HG02885 (cell line): ENCODE measurements at regions not wholly inside any gene's neighbourhood (a gene's known extent, or its start where the extent isn't known, plus 50 kb on each side); places are given as distances from the start of the nearest gene placed in this dataset.
A peak's percentile ranks its signal among the peaks of the same experiment; 100 is the strongest.

Experiments
- ATAC-seq: cut with Tn5 transposase; IDR thresholded peaks from one replicate; pipeline ENCODE4 v1.9.1; 2021; ENCODE audit warnings: mild to moderate bottlenecking; ENCODE audit not compliant: unreplicated experiment, poor library complexity

GRCh38 chr2:104430359-104430740 is 423.6 kb upstream of the POU3F3 start:
- ATAC-seq: no peak

GRCh38 chr2:104430852-104431251 is 423.1 kb upstream of the POU3F3 start:
- no peak for ATAC-seq

GRCh38 chr2:104431701-104432121 is 422.2 kb upstream of the POU3F3 start:
- no peak for ATAC-seq

GRCh38 chr2:104432401-104432800 is 421.5 kb upstream of the POU3F3 start:
- no peak for ATAC-seq

GRCh38 chr2:104432991-104433390 is 420.9 kb upstream of the POU3F3 start:
- ATAC-seq: no peak

GRCh38 chr2:104433657-104434056 is 420.3 kb upstream of the POU3F3 start:
- ATAC-seq: no peak

- ATAC-seq: peak; percentile 86
Observed at GRCh38 chr2:104434318-104434792, 419.6 kb upstream of the POU3F3 start.

- ATAC-seq: peak; percentile 10
Observed at GRCh38 chr2:104434966-104435365, 418.9 kb upstream of the POU3F3 start.

GRCh38 chr2:104438481-104438880 is 415.4 kb upstream of the POU3F3 start:
- no peak for ATAC-seq

GRCh38 chr2:104443145-104443544 is 410.8 kb upstream of the POU3F3 start:
- ATAC-seq: no peak

- no peak for ATAC-seq
Observed at GRCh38 chr2:104444392-104444791, 409.5 kb upstream of the POU3F3 start.

- no peak for ATAC-seq
Observed at GRCh38 chr2:104444889-104445288, 409.0 kb upstream of the POU3F3 start.

- ATAC-seq: peak; percentile 59
Observed at GRCh38 chr2:104447831-104448434, 406.0 kb upstream of the POU3F3 start.

GRCh38 chr2:104448661-104449440 is 405.1 kb upstream of the POU3F3 start:
- ATAC-seq: no peak

GRCh38 chr2:104452558-104452957 is 401.4 kb upstream of the POU3F3 start:
- no peak for ATAC-seq

- ATAC-seq: no peak
Observed at GRCh38 chr2:104462731-104463130, 391.2 kb upstream of the POU3F3 start.

GRCh38 chr2:104465981-104466380 is 387.9 kb upstream of the POU3F3 start:
- no peak for ATAC-seq

GRCh38 chr2:104468846-104469245 is 385.1 kb upstream of the POU3F3 start:
- ATAC-seq: no peak

GRCh38 chr2:104472076-104472475 is 381.8 kb upstream of the POU3F3 start:
- ATAC-seq: no peak

GRCh38 chr2:104473546-104473945 is 380.4 kb upstream of the POU3F3 start:
- ATAC-seq: no peak

- no peak for ATAC-seq
Observed at GRCh38 chr2:104474716-104475115, 379.2 kb upstream of the POU3F3 start.

GRCh38 chr2:104476075-104476474 is 377.8 kb upstream of the POU3F3 start:
- ATAC-seq: no peak
